ENCODE measurements at regions not wholly inside any gene's neighbourhood (a gene's known extent, or its start where the extent isn't known, plus 50 kb on each side); places are given as distances from the start of the nearest gene placed in this dataset.

- TF ChIP-seq, protein P1, sequence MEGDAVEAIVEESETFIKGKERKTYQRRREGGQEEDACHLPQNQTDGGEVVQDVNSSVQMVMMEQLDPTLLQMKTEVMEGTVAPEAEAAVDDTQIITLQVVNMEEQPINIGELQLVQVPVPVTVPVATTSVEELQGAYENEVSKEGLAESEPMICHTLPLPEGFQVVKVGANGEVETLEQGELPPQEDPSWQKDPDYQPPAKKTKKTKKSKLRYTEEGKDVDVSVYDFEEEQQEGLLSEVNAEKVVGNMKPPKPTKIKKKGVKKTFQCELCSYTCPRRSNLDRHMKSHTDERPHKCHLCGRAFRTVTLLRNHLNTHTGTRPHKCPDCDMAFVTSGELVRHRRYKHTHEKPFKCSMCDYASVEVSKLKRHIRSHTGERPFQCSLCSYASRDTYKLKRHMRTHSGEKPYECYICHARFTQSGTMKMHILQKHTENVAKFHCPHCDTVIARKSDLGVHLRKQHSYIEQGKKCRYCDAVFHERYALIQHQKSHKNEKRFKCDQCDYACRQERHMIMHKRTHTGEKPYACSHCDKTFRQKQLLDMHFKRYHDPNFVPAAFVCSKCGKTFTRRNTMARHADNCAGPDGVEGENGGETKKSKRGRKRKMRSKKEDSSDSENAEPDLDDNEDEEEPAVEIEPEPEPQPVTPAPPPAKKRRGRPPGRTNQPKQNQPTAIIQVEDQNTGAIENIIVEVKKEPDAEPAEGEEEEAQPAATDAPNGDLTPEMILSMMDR (IDR thresholded peaks at IDR 0.05), result no peak
- TF ChIP-seq POLR2A (IDR thresholded peaks at IDR 0.05), result no peak
Observed at GRCh38 chr13:108460043-108460442, 169.4 kb upstream of the MYO16 start.

Data from heart left ventricle (tissue), 13 donors.